Gastroesophageal sphincter (tissue), 4 donors: ENCODE measurements at regions not wholly inside any gene's neighbourhood (a gene's known extent, or its start where the extent isn't known, plus 50 kb on each side); places are given as distances from the start of the nearest gene placed in this dataset.

Experiments used
- ATAC-seq: fragments of 150-250 bp; one replicate; pipeline ENCODE4 v1.9.1; 2016; ENCODE audit warnings: mild to moderate bottlenecking, moderate library complexity
- H3K27ac ChIP-seq, 4 donors: fragments of 200-600 bp; sonication (generic) in 3 of 4; 1 replicate in 3 of 4; 2 replicates in 1 of 4; pipeline ENCODE4 v1.5.1; 2016 to 2019
- H3K27me3 ChIP-seq: fragments of 200-600 bp; sonication (generic); one replicate; pipeline ENCODE4 v1.5.1; 2019
- H3K36me3 ChIP-seq, 2 donors: fragments of 200-600 bp; sonication (generic); one replicate each; pipeline ENCODE4 v1.5.1; 2019; ENCODE audit warnings: control low read depth in 1 of 2
- H3K4me1 ChIP-seq, 3 donors: fragments of 200-600 bp; sonication (generic); 1 replicate in 2 of 3; 2 replicates in 1 of 3; pipeline ENCODE4 v1.5.1; 2016 to 2019; ENCODE audit warnings: control low read depth in 2 of 3
- H3K4me3 ChIP-seq, 2 donors: fragments of 200-600 bp; sonication (generic); one replicate each; pipeline ENCODE4 v1.5.1; 2019; ENCODE audit warnings: mild to moderate bottlenecking in 1 of 2, moderate library complexity in 1 of 2
- H3K9me3 ChIP-seq, 3 donors: fragments of 200-600 bp; sonication (generic); one replicate each; pipeline ENCODE4 v1.5.1; 2017 to 2019; ENCODE audit warnings: control low read depth in 2 of 3
- CTCF ChIP-seq, 4 experiments: fragments of 200-600 bp in 2 of 4; fragments of 450-650 bp in 2 of 4; sonication (generic) in 1 of 4; IDR thresholded peaks; one replicate each; pipeline ENCODE4 v1.5.1; 2017 to 2019; ENCODE audit warnings: antibody characterized with exemption in 4 of 4, mild to moderate bottlenecking in 2 of 4, moderate library complexity in 2 of 4
- EP300 ChIP-seq: sonication (generic); formaldehyde crosslinking; IDR thresholded peaks from one replicate; pipeline ENCODE4 v1.6.1; 2017; ENCODE audit warnings: antibody characterized with exemption, mild to moderate bottlenecking
- POLR2A ChIP-seq, 2 donors: fragments of 450-650 bp; IDR thresholded peaks; one replicate each; pipeline ENCODE4 v1.6.1; 2017; ENCODE audit warnings: antibody characterized with exemption in 2 of 2, mild to moderate bottlenecking in 2 of 2, moderate library complexity in 1 of 2
- POLR2AphosphoS5 ChIP-seq: sonication (generic); formaldehyde crosslinking; IDR thresholded peaks from one replicate; pipeline ENCODE4 v1.6.1; 2017; ENCODE audit warnings: antibody characterized with exemption
- WGBS, 2 donors: methylation state at CpG; one replicate each; pipeline ENCODE4 v1.1.5; 2018; ENCODE audit warnings: low coverage in 1 of 2; 5-methylcytosine and 5-hydroxymethylcytosine counted together

GRCh38 chr7:34220506-34221185, 315.3 kb downstream of the BMPER start:
- TF ChIP-seq EP300 (no peak), POLR2AphosphoS5 (no peak), POLR2A (IDR thresholded peaks at IDR 0.05) (no peak), CTCF (IDR thresholded peaks at IDR 0.05) (no peak)
- Histone ChIP-seq H3K4me1 (no peaks in the 10 kb centered on the region), H3K4me3 (no peak overlapping the region), H3K9me3 (no peaks in the 10 kb centered on the region), H3K27me3 (no peaks in the 10 kb centered on the region), H3K36me3 (no peaks in the 10 kb centered on the region), H3K27ac (no peak overlapping the region)
- WGBS, 2 donors, result 45 to 73% methylated on average over 4 of the region's 4 CpGs
- no peak for ATAC-seq

- TF ChIP-seq CTCF (IDR thresholded peaks at IDR 0.05) (no peak), POLR2A (IDR thresholded peaks at IDR 0.05) (no peak), POLR2AphosphoS5 (no peak), EP300 (no peak)
- H3K27me3 ChIP-seq, result no peaks in the 10 kb centered on the region
- no peak for ATAC-seq
Observed at GRCh38 chr7:34222316-34222715, 317.0 kb downstream of the BMPER start.

GRCh38 chr7:34222722-34223121, 317.4 kb downstream of the BMPER start:
- Histone ChIP-seq H3K27me3 (no peaks in the 10 kb centered on the region), H3K9me3 (no peaks in the 10 kb centered on the region), H3K4me3 (no peak overlapping the region), H3K27ac (no peak overlapping the region), H3K4me1 (no peaks in the 10 kb centered on the region), H3K36me3 (no peaks in the 10 kb centered on the region)
- 50 to 58% methylated on average over 1 of the region's 1 CpG for WGBS, 2 donors
- TF ChIP-seq CTCF (IDR thresholded peaks at IDR 0.05) (no peak), POLR2AphosphoS5 (no peak), EP300 (no peak), POLR2A (IDR thresholded peaks at IDR 0.05) (no peak)
- no peak for ATAC-seq

More at GRCh38 chr7:34222316-34222715, 317.0 kb downstream of the BMPER start:
- Histone ChIP-seq H3K9me3 (no peaks in the 10 kb centered on the region), H3K27ac (no peak overlapping the region), H3K4me1 (no peaks in the 10 kb centered on the region), H3K36me3 (no peaks in the 10 kb centered on the region), H3K4me3 (no peak overlapping the region)

- no peaks in the 10 kb centered on the region for H3K36me3 ChIP-seq
- H3K27me3 ChIP-seq, result no peaks in the 10 kb centered on the region
- H3K4me1 ChIP-seq, result no peaks in the 10 kb centered on the region
- H3K27ac ChIP-seq, result no peak overlapping the region
- WGBS, 2 donors, result 75% methylated on average over 1 of the region's 1 CpG; no CpG with 5 or more reads in 1 of the 2 donors
- no peak for TF ChIP-seq POLR2AphosphoS5
- no peaks in the 10 kb centered on the region for H3K9me3 ChIP-seq
- no peak for ATAC-seq
- no peak overlapping the region for H3K4me3 ChIP-seq
Observed at GRCh38 chr7:34224281-34224680, 318.9 kb downstream of the BMPER start.

GRCh38 chr7:34225193-34225592, 319.9 kb downstream of the BMPER start:
- WGBS, 2 donors, result 75 to 81% methylated on average over 2 of the region's 5 CpGs

More at GRCh38 chr7:34225193-34225592, 319.9 kb downstream of the BMPER start:
- Histone ChIP-seq H3K4me3 (no peak overlapping the region), H3K36me3 (no peaks in the 10 kb centered on the region), H3K27ac (no peak overlapping the region), H3K27me3 (no peaks in the 10 kb centered on the region), H3K4me1 (no peaks in the 10 kb centered on the region), H3K9me3 (peaks cover 0 to 8% (median 0%) of the 10 kb centered on the region in 3 donors)
- no peak for ATAC-seq
- TF ChIP-seq CTCF (IDR thresholded peaks at IDR 0.05), result no peak
- no peak for TF ChIP-seq POLR2A (IDR thresholded peaks at IDR 0.05)
- no peak for TF ChIP-seq POLR2AphosphoS5
- no peak for TF ChIP-seq EP300
